Renal cortical epithelial cell (primary cell): ENCODE measurements at regions not wholly inside any gene's neighbourhood (a gene's known extent, or its start where the extent isn't known, plus 50 kb on each side); places are given as distances from the start of the nearest gene placed in this dataset.
"Not testable (repeated sequence)": the region's sequence is repeated elsewhere in the genome, so short reads cannot be mapped to it uniquely, and the experiment has no call there.

Experiments used
- DNase-seq: peaks from one replicate; pipeline ENCODE4 v3.0.0-alpha.2; 2011; ENCODE audit warnings: low read depth

DNA sequence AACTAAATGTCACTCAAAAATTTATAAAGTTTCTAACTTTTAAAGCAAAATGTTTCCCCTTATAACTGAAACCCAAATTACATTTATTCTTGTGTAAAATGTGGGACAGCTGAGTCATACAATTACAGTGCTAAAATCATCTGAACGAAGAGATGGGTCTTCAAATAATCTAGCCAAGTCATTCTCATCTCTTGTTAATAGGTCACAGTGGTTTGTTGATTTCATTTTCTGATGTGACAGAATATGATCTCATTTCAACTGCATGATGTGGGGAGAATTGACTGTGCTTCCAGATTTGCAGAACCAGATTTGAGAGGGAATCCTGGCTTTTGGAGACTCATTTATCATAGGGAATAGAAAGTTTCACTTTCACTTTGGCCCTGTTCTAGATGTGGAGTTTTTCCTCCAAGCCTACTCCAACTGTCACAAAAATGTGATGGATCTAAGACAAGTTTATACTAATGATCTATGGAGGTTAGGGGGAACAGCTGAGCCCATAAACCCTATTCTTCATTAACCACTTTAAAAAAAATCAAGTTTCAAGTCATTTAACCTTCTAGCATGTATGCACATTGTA lies 685.0 kb downstream of the PDCD6IP start:
- no peak for DNase-seq

GRCh38 chr3:34504366-34504765 lies 705.9 kb downstream of the PDCD6IP start:
- no peak for DNase-seq

DNA sequence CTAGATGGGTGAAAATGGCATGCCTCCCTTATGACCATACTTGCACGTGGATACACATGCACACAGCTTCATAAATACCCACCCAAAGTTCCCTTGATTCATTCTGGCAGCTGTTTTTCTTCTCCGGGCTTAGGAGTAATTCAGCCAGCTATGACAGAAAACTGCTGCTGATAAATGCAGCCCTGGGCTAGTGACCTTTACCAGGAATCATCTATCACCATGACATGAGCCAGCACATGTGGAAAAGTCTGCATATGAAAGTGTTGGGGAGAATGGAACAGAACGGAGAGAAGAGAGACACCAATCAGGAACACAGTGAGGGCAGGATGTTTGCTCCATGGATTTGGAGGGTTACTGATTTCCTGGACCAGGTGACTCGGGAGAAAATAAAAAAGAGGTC lies 706.3 kb downstream of the PDCD6IP start:
- no peak for DNase-seq

DNA sequence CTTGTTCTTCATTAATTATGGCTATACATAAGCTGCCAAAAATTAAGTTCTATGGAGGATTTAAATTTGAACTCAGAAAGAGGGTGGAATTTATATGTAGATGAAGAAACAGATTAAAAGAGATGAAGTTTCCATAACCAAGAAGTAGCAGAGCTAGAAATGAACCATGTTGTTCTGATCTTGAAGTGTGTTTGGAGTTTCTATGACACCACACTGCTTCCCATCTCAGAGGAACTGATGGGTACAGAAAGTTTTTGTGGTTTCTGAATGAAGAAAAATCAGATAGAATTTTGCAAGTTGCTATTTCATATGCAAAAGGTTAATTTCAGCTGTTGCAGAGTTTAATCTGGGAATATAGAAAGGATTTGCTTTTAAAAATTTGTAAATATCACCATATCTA lies 710.3 kb downstream of the PDCD6IP start:
- no peak for DNase-seq

DNA sequence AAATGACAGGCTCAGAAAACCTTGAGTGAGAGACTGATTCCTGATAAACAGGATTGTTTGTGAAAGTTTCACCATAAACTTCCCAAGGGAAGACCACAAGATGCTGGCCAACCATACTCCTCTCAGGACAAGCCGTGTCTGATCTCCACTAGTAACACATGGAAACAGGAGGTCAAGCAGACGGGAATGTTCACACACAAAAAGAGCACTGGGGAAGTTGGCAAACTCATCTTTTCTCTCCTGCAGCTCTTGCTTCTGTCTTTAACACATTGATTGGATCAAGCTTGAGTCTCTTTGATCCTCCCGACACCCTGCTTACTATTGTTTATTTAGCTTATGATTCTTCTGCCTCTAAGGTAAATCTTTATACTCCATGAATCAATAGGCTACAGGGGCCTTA lies 713.5 kb downstream of the PDCD6IP start:
- no peak for DNase-seq

DNA sequence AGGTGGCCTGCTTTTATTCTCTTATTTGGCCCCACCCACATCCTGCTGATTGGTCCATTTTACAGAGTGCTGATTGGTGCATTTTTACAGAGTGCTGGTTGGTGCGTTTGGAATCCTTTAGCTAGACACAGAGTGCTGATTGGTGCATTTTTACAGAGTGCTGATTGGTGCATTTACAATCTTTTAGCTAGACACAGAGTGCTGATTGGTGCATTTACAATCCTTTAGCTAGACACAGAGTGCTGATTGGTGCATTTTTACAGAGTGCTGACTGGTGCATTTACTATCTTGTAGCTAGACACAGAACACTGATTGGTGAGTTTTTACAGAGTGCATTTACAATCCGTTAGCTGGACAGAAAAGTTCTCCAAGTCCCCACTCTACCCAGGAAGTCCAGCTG lies 720.6 kb downstream of the PDCD6IP start:
- not testable (repeated sequence) for DNase-seq

- no peak for DNase-seq
Observed at GRCh38 chr3:34531156-34531555, 732.7 kb downstream of the PDCD6IP start.

DNA sequence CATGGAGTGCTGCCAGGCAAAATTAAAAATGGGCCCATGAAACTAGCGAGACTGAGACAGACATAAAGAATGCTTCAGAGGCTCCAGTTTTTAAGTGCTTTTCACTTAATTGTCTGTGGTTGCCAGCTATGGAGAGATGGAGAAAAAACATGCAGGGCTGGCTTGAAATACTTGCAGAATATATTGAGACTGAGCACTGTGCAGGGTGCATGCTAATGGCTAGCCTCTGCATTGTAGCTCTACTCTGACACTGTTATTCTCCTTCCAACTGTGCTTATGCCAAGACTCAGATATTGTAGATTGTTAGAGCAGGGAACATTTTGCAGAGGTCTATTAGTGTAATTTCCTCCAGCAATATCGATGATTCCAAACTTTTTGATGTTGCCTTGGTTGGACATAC lies 735.0 kb downstream of the PDCD6IP start:
- no peak for DNase-seq

GRCh38 chr3:34534013-34534412 lies 735.6 kb downstream of the PDCD6IP start:
- DNase-seq: no peak

DNA sequence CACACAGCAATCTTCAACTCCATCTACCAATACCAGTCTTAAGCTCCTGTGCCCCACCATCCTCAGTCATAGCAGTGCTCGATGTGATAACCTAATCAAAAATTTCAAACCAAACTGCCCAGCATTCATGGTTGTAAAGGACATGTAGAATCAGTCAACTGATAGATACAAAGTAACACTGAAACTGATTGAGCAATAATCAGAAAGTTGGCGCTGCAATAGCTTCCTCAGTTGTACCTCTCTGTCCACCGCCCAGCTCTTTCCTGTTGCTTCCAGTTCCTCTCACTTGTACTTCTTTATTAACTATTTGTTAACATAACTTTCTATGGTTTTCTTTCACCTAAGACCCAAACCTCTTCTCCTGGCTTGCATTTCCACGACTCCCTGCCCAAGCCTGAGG lies 745.7 kb downstream of the PDCD6IP start:
- no peak for DNase-seq

DNA sequence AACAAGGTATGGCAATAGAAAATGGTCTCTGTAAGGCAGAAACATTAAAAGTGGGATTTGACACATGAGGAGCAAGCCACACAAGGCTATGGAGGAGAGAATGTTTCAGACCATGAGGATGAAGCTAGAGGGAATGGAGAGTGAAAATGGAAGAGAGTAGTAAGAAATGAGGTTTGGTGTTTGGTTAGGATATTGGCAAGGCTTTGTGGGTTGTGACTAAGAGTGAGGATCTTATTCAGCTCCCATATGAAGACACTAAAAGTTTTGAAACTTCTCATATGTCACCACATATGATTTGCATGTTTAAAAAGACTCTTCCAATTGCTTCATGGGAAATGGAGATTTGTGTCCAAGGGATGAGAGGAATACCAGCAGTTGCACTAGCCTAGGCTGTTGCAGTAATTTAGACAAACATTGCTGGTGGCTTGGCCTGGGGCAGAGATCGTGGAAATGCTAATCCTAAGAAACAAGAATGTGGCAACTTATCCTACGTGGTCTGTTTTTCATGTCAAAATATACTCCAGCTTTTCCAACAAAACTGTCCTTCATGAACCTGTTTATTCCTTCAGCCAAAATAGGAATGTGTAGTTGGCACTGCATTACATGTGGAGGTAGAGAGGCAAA lies 749.0 kb downstream of the PDCD6IP start:
- DNase-seq: no peak

DNA sequence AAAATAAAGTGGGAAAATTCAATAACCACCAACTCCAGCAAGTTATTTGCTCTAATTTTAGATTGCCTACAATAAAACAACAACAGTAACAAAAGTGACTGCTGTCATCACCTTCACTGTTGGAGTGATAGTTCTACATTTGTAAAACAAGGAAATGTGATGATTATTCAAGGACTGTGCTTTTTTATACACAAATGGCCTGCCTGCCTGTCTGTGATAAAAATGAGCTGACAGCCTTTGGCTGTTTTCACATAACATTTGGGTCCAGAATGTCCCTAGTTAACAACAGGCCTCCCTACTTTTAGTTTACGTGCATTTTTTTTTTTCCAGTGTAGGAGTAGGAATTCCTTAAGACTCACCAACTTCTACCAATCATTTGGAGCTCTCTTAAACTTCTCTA lies 768.8 kb downstream of the PDCD6IP start:
- no peak for DNase-seq

- DNase-seq: no peak
Observed at GRCh38 chr3:34568766-34569165, 770.3 kb downstream of the PDCD6IP start.

DNA sequence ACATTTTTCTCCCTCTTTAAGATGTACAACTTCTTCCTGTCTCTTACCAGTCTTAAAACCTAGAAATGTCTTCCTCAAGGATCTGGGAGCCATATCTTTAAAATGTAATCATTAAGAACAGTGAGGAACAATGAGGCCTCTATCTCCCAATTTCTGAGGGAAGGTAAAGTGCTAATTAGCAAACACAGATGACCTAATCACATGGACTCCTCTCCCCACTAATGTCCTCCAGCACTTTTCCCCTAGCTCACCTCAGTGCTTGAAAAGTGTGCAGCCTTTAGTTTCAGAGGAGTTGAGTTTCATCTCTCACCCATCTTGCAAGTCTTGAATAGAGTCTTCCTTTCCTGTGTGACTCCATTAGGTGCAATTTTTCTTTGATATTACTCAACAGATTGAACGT lies 771.0 kb downstream of the PDCD6IP start:
- DNase-seq: no peak

DNA sequence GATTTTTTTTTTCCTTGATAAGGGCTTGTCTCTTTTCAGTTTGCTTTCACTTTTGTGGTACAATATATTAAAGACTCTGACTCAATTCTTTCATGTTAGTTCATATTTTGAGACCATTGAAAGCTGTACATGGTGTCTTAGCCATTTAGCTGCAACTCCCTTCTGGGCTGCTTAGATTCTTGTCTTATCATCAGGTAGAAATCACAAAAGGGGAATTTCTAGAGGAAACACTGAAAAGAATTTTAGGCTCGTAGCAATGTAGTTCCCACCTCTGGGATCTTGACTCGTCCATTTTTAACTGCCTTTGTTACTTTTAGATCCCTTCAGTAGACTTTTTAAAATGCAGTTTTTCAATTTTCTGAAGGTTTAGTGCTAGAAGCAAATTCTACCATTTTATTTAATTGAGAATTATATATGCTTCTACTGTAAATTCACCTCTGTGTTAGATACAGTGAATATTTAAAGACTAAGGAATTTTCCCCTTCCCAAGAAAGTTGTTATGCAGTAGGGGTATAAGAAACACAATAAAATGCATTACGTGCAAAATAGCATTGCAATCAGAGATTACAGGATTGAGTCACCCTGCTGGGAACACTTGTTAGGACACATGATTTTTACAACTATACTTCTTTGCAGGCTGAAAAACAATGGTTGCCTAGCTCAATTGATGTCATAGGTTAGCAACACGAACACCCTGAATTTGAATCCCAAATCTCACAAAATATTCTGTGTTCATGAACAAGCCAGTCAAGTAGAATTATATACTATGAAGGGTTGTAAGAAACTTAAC lies 772.7 kb downstream of the PDCD6IP start:
- no peak for DNase-seq

DNA sequence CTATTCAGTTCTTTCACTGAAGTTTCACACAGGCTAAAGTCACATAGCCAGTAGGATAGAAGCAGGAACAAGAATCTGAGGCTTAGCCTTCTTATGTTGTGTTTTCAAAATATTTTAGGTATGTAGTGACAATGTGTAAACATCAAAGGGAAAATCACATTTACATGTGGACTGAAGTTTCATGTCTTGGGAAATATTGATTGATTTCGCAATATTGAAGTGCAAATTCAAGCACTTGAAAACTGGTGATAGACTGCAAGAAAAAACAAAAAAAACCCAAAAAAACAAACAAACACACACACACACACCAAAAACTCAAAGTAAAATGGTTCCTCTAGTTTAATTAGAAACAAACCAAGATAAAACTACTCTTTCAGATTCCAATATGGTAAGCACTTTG lies 773.3 kb downstream of the PDCD6IP start:
- DNase-seq: no peak

- DNase-seq: no peak
Observed at GRCh38 chr3:34575776-34576175, 777.3 kb downstream of the PDCD6IP start.

- no peak for DNase-seq
Observed at GRCh38 chr3:34582055-34582454, 783.6 kb downstream of the PDCD6IP start.

DNA sequence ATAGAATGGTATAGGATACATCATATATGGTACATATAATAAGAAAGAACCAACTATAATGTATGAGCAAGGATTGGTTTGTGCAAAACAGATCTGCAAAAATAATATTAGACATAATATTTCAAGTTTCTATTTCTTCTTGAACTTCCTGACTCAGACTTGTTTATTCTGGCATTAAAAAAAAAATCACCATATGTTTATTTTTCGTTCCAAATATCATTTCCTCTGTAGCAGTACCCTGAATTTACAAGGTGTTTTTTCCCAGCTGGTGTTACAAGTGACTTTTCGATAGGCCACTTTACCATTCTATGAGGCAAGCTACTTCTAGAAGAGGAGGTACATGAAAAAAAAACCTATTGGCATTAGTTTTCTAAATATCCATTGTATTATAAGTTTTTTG lies 785.0 kb downstream of the PDCD6IP start:
- DNase-seq: no peak

- DNase-seq: no peak
Observed at GRCh38 chr3:34584971-34585370, 786.5 kb downstream of the PDCD6IP start.

DNA sequence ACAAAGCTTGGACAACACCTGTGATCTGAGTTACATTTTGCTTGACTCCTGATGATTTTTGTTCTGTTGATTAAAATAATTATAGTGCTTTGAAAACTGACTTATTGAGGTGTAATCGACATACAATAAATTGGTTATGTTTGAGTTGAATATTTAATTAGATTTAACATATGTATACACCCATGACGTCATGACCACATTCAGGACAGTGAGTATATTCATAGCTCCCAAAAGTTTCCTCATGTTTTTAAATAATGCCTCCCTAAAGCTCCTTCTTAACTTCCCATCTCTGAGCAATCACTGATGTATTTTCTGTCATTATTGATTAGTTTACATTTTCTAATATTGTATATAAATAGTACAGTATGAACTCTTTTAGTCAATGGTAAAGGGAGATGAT lies 801.2 kb downstream of the PDCD6IP start:
- no peak for DNase-seq

DNA sequence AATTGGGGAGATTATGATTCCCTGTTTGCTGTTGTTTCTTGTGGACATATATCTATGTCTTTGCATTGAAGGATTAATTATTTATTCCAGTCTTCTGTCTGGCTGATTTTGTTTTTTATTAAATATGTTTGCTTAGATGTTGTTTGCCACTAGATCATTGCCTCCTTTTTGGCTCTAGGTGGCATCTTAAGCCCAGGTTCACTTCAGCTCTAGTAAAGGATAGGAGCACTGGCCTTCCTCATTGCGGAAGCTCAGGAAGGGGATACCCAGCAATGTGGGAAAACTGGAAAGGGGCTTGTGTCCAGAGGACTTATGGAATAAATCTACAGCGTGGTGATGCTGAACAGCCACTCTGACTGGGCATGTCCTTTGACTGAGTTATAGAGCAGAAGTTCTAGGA lies 821.6 kb downstream of the PDCD6IP start:
- no peak for DNase-seq

- DNase-seq: no peak
Observed at GRCh38 chr3:34626699-34627098, 828.3 kb downstream of the PDCD6IP start.
